ENCODE measurements at regions not wholly inside any gene's neighbourhood (a gene's known extent, or its start where the extent isn't known, plus 50 kb on each side); places are given as distances from the start of the nearest gene placed in this dataset.
"Not testable (repeated sequence)": the region's sequence is repeated elsewhere in the genome, so short reads cannot be mapped to it uniquely, and the experiment has no call there.

DNA sequence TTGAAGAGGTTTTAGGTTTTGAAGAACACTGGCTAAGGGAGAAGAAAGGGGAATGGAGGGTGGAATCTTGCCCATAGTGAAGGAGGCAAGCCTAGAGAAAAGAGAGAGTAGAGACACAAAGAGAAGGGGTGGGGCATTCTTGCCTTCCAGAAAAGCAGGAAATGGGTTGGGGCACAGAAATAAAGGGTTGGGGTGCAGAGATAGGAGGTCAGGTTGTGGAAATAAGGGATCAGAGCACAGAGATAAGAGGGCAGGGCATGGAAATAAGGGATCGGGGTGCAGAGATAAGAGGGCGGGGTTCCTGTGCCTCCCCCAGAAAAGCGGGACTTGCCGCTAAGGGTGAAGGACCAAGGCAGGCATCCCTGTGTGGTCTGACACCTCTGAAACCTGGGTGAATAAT lies 69.9 kb downstream of the ALG1L2 start:
- DNase-seq (ENCODE audit: low spot score): not testable (repeated sequence)

GRCh38 chr3:130153247-130153646 lies 71.6 kb downstream of the ALG1L2 start:
- DNase-seq (ENCODE audit: low spot score): not testable (repeated sequence)

GRCh38 chr3:130155464-130155863 lies 73.8 kb downstream of the ALG1L2 start:
- DNase-seq (ENCODE audit: low spot score): not testable (repeated sequence)

GRCh38 chr3:130166856-130167255 lies 85.2 kb downstream of the ALG1L2 start:
- not testable (repeated sequence) for DNase-seq (ENCODE audit: low spot score)

GRCh38 chr3:130175195-130175594 lies 93.6 kb downstream of the ALG1L2 start:
- not testable (repeated sequence) for DNase-seq (ENCODE audit: low spot score)

DNA sequence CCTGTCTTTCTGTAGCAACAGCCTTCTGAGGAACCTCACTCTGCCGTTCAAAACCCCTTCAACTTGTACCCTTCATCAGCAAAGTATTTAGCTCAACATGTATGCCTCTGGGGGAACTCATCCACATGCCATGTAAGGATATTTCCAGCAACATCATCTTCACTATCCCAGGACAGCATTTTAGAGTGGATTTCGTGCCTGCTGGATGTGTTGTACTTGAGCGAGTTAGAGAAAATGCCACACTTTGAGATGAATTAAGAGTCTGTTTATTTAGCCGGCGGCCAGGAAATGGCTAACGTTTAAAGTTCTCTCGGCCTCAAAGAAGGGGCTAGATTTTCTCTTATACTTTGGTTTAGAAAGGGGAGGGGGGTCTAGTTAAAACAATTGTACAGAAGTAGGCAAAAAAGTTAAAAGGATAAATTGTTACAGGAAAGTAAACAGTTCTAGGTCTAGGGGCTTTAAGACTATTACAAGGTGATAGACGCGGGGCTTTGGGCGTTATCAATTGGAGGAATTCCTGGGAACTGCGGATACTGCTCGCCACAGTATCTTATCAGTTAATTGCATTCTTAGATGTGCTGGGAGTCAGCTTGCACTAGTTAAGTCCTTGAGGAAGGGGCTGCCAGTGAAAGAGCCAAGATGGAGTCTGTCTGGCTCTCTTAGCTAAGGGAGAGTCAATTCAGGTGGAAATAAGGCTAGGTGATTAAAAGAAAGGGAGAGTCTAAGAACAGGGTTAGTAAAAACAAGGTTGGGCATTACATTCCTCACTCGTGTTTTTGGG lies 95.0 kb downstream of the ALG1L2 start:
- not testable (repeated sequence) for DNase-seq (ENCODE audit: low spot score)

GRCh38 chr3:130178835-130179234 lies 97.2 kb downstream of the ALG1L2 start:
- DNase-seq (ENCODE audit: low spot score): not testable (repeated sequence)

DNA sequence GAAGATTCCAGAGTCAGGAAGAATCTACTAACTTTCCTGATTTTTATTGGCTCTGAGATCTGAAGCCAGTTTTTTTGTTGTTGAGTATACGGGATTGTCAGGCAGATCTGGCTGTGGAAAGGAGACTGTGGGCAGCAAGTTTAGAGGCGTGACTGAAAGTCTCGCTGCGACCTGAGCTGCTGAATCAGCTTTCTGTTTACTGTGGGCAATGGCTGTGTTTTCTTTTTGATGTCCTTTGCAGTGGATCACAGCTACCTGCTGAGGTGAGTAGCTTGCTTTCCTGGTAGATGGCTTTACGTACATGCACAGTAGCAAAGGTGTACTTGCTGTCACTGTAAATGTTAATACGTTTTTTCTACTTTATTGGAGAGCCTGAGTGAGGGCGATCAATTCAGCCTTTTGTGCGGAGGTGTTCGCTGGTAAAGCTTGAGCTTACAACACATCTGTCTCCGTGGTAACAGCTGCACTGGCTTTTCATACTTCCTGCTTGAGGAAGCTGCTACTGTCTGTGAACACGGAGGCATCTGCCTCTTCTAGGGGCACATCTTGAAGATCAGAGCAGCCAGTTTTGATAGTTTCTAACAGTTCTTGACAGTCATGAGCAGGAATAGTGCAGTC lies 97.8 kb downstream of the ALG1L2 start:
- DNase-seq (ENCODE audit: low spot score): not testable (repeated sequence)

GRCh38 chr3:130182475-130182874 lies 100.8 kb downstream of the ALG1L2 start:
- DNase-seq (ENCODE audit: low spot score): not testable (repeated sequence)

DNA sequence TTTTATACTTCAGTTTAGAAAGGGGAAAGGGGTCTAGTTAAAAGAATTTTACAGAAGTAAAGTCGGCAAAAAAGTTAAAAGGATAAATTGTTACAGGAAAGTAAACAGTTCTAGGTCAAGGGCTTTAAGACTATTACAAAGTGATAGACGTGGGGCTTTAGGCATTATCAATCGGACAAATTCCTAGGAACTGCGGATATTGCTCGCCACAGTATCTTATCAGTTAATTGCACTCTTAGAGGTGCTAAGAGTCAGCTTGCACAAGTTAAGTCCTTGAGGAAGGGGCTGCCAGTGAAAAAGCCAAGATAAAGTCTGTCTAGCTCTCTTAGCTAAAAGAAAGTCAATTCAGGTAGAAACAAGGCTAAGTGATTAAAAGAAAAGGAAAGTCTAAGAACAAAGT lies 102.1 kb downstream of the ALG1L2 start:
- DNase-seq (ENCODE audit: low spot score): not testable (repeated sequence)

DNA sequence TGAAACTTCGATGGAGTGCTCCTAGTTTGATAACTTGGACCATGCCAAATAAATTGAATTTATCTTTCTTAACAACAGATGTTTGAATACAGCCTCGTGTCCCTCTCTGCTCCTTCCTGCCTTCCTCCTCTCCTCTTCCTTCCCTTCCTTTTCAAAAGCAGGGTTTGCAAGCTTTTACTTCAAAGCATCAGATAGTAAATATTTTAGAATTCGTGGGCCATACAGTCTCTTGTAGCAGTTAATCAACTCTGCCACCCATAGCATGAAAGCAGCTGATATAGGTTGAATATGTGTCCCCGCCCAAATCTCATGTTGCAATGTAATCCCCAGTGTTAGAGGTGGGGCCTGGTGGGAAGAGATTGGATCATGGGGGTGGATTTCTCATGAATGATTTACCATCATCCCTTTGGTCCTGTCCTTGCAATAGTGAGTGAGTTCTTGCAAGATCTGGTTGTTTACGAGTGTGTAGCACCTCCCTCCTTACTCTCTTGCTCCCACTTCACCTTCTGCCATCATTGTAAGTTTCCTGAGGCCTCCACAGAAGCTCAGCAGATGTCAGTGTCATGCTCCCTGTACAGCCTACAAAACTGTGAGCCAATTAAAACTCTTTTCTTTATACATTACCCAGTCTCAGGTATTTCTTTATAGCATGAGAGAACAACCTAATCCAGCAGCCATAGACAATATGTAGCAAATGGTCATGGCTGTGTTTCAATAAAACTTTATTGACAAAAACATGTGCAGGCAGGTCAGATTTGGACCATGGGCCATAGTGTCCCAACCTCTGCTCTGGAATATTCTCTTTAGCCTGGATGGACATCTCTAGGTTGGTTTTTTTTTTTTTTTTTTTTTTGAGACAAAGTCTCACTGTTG lies 102.8 kb downstream of the ALG1L2 start:
- DNase-seq (ENCODE audit: low spot score): not testable (repeated sequence)

DNA sequence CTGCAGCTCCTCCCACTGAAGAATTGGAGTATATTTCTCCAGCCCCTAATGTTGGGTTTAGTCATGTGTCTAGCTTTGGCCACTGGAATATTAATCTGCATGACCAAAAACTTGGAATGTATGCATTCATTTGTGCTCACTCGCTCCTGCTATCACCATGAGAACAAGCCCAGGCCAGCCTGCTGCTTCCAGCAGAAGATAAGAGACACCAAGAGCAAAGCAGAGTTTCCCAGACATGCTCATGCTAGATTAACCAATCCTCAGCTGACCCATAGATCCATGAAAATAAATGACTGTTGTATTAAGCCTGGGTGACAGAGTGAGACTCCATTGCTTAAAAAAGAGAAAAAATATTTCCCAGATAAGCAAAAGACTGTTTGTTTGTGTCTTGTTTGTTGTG lies 119.6 kb downstream of the ALG1L2 start:
- not testable (repeated sequence) for DNase-seq (ENCODE audit: low spot score)

DNA sequence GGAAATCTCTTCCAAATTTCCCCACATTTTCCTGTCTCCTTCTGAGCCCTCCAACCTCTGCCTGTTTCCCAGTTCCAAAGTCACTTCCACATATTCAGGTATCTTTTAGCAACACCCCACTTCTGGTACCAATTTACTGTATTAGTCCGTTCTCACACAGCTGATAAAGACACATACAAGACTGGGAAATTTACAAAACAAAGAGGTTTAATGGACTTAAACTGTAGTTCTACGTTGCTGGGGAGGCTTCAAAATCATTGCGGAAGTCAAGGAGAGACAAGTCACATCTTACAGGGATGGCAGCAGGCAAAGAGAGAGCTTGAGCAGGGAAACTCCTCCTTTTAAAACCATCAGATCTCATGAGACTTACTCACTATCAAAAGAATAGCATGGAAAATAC lies 122.0 kb downstream of the ALG1L2 start:
- DNase-seq (ENCODE audit: low spot score): not testable (repeated sequence)

DNA sequence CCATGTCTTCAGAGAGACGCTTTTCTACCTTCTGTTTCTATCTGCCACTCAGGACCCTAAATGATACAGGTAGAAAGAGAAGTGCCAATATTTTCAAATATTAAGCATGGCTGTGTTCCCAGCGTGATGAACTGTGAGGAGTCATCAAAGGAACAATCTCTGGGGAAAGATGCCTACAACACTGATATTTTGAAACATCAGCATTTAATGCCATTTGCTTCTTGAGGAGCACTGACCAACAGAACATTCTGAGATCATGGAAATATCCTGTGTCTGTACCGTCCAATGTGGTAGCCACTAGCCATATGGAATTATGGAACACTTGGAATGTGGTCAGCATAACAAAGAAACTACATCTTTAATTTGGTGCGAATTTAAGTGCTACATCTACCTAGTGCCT lies 117.9 kb upstream of the COL6A5 start:
- no peak for DNase-seq (ENCODE audit: low spot score)

GRCh38 chr3:130242850-130243569 lies 102.5 kb upstream of the COL6A5 start:
- DNase-seq (ENCODE audit: low spot score): no peak

- no peak for DNase-seq (ENCODE audit: low spot score)
These were observed 101.7 kb upstream of the COL6A5 start for GRCh38 chr3:130243808-130244207.

DNA sequence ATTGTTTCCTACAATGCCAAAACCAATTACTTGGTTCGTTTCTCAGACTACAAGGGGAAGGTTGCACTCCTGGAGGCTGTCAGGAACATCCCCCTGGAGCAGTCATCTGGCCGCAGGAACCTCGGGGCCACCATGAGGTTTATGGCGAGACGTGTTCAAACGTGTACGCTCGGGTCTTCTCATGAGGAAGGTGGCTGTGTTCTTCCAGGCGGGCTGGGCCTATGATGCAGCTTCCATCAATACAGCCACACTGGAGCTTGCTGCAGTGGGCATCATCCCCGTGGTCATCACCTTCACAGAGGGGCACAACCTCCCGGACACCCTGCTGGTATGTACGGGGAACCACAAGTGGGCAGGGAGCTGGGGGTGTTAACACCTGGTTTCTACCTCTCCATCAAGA lies 94.5 kb upstream of the COL6A5 start:
- DNase-seq (ENCODE audit: low spot score): no peak

GRCh38 chr3:130255442-130255841 lies 90.0 kb upstream of the COL6A5 start:
- DNase-seq (ENCODE audit: low spot score): no peak

GRCh38 chr3:130256821-130257340 lies 88.6 kb upstream of the COL6A5 start:
- no peak for DNase-seq (ENCODE audit: low spot score)

- DNase-seq (ENCODE audit: low spot score): no peak
These were observed 86.9 kb upstream of the COL6A5 start for GRCh38 chr3:130258532-130258952.

- DNase-seq (ENCODE audit: low spot score): no peak
These were observed 86.2 kb upstream of the COL6A5 start for GRCh38 chr3:130259166-130259874.

Measured in iPS-NIHi11 (cell line).